Spleen (tissue), 7 donors: ENCODE measurements at regions not wholly inside any gene's neighbourhood (a gene's known extent, or its start where the extent isn't known, plus 50 kb on each side); places are given as distances from the start of the nearest gene placed in this dataset.

ENCODE experiments used
- POLR2A ChIP-seq, 3 donors: fragments of 450-650 bp; IDR thresholded peaks; one replicate each; pipeline ENCODE4 v1.5.1; 2017; ENCODE audit warnings: antibody characterized with exemption in 3 of 3, mild to moderate bottlenecking in 1 of 3
- POLR2AphosphoS5 ChIP-seq, 3 donors: sonication (generic); formaldehyde crosslinking; IDR thresholded peaks; one replicate each; pipeline ENCODE4 v1.5.1; 2017; ENCODE audit warnings: antibody characterized with exemption in 3 of 3
- TF ChIP-seq, protein P1 (sequence below), 11 experiments: fragments of 200-600 bp in 7 of 11; fragments of 450-650 bp in 4 of 11; sonication (generic) in 4 of 11; IDR thresholded peaks in 8 of 11; conservative IDR thresholded peaks in 3 of 11; 1 replicate in 7 of 11; 2 replicates in 4 of 11; pipeline versions ENCODE4 v1.4.0 to v1.8.0; 2016 to 2021; ENCODE audit warnings: antibody characterized with exemption in 11 of 11, inconsistent platforms in 4 of 11, mild to moderate bottlenecking in 1 of 11
- donor health status: DM: no; HTN: no; CAD: no; lungs with moderate emphysema.
- donor health status: DM: no; HTN: no; CAD: no.
- donor health status: DM: no; HTN: no; CAD: no.

- TF ChIP-seq POLR2A (IDR thresholded peaks at IDR 0.05) (no peak), POLR2AphosphoS5 (IDR thresholded peaks at IDR 0.05) (no peak)
- TF ChIP-seq, protein P1, sequence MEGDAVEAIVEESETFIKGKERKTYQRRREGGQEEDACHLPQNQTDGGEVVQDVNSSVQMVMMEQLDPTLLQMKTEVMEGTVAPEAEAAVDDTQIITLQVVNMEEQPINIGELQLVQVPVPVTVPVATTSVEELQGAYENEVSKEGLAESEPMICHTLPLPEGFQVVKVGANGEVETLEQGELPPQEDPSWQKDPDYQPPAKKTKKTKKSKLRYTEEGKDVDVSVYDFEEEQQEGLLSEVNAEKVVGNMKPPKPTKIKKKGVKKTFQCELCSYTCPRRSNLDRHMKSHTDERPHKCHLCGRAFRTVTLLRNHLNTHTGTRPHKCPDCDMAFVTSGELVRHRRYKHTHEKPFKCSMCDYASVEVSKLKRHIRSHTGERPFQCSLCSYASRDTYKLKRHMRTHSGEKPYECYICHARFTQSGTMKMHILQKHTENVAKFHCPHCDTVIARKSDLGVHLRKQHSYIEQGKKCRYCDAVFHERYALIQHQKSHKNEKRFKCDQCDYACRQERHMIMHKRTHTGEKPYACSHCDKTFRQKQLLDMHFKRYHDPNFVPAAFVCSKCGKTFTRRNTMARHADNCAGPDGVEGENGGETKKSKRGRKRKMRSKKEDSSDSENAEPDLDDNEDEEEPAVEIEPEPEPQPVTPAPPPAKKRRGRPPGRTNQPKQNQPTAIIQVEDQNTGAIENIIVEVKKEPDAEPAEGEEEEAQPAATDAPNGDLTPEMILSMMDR (IDR thresholded peaks at IDR 0.05 in 8 of 11, conservative IDR thresholded peaks at IDR 0.05 in 3 of 11): no peak
Measured at GRCh38 chr2:200738590-200738989, 73.1 kb upstream of the BZW1 start.
